Coronary artery (tissue), 2 donors: ENCODE measurements at regions not wholly inside any gene's neighbourhood (a gene's known extent, or its start where the extent isn't known, plus 50 kb on each side); places are given as distances from the start of the nearest gene placed in this dataset.
A peak's percentile ranks its signal among the peaks of the same experiment; 100 is the strongest.

Experiments
- DNase-seq: peaks from one replicate; pipeline ENCODE4 v3.0.0-alpha.2; 2017; ENCODE audit warnings: low spot score
- H3K27ac ChIP-seq, 2 donors: fragments of 200-600 bp; sonication (generic); one replicate each; pipeline ENCODE4 v1.5.1; 2016 to 2019
- H3K4me3 ChIP-seq: fragments of 200-600 bp; sonication (generic); 2 replicates; pipeline ENCODE4 v1.5.1; 2016; ENCODE audit warnings: mild to moderate bottlenecking, moderate library complexity
- CTCF ChIP-seq: fragments of 200-600 bp; sonication (generic); IDR thresholded peaks from one replicate; pipeline ENCODE4 v1.5.1; 2019; ENCODE audit warnings: antibody characterized with exemption

GRCh38 chr14:87868920-87869319, 124.1 kb downstream of the GALC start:
- no peak overlapping the region for H3K4me3 ChIP-seq
- no peak for DNase-seq
- H3K27ac ChIP-seq: peak overlapping the region in 1 of 2 donors; percentile 35
- no peak for TF ChIP-seq CTCF

- DNase-seq: no peak
- no peak overlapping the region for H3K27ac ChIP-seq
- no peak overlapping the region for H3K4me3 ChIP-seq
- no peak for TF ChIP-seq CTCF
Measured at GRCh38 chr14:87866116-87866515, 126.9 kb downstream of the GALC start.

- no peak for TF ChIP-seq CTCF
- H3K4me3 ChIP-seq: no peak overlapping the region
- H3K27ac ChIP-seq: no peak overlapping the region
- no peak for DNase-seq
Measured at GRCh38 chr14:87864356-87865270, 128.4 kb downstream of the GALC start.

GRCh38 chr14:87863047-87863446, 129.9 kb downstream of the GALC start:
- Histone ChIP-seq H3K27ac (no peak overlapping the region), H3K4me3 (no peak overlapping the region)
- TF ChIP-seq CTCF: no peak
- DNase-seq: no peak

- no peak for TF ChIP-seq CTCF
- DNase-seq: no peak
- H3K4me3 ChIP-seq: no peak overlapping the region
- H3K27ac ChIP-seq: no peak overlapping the region
Measured at GRCh38 chr14:87852107-87852506, 140.9 kb downstream of the GALC start.

- no peak overlapping the region for H3K4me3 ChIP-seq
- no peak for DNase-seq
- no peak overlapping the region for H3K27ac ChIP-seq
- TF ChIP-seq CTCF: no peak
Measured at GRCh38 chr14:87851190-87851589, 141.8 kb downstream of the GALC start.

- Histone ChIP-seq H3K27ac (no peak overlapping the region), H3K4me3 (no peak overlapping the region)
- DNase-seq: no peak
- TF ChIP-seq CTCF: no peak
Measured at GRCh38 chr14:87847216-87847755, 145.7 kb downstream of the GALC start.
